Gastrocnemius medialis (tissue), 4 donors: ENCODE measurements at regions not wholly inside any gene's neighbourhood (a gene's known extent, or its start where the extent isn't known, plus 50 kb on each side); places are given as distances from the start of the nearest gene placed in this dataset.

Experiments used
- CTCF ChIP-seq, 5 experiments: fragments of 450-650 bp in 3 of 5; fragments of 200-600 bp in 2 of 5; sonication (generic) in 2 of 5; IDR thresholded peaks in 4 of 5; conservative IDR thresholded peaks in 1 of 5; 1 replicate in 4 of 5; 2 replicates in 1 of 5; pipeline ENCODE4 v1.5.1; 2016 to 2019; ENCODE audit warnings: antibody characterized with exemption in 5 of 5, mild to moderate bottlenecking in 3 of 5, moderate library complexity in 3 of 5
- POLR2A ChIP-seq, 2 donors: fragments of 450-650 bp; IDR thresholded peaks; one replicate each; pipeline ENCODE4 v1.6.1; 2017; ENCODE audit warnings: antibody characterized with exemption in 2 of 2, mild to moderate bottlenecking in 2 of 2, moderate library complexity in 2 of 2

GRCh38 chr9:87282538-87282937 is 215.1 kb upstream of the DAPK1 start:
- TF ChIP-seq POLR2A (IDR thresholded peaks at IDR 0.05), result no peak
- TF ChIP-seq CTCF (IDR thresholded peaks at IDR 0.05 in 4 of 5, conservative IDR thresholded peaks at IDR 0.05 in 1 of 5), result no peak
